ENCODE measurements at regions not wholly inside any gene's neighbourhood (a gene's known extent, or its start where the extent isn't known, plus 50 kb on each side); places are given as distances from the start of the nearest gene placed in this dataset.

GRCh38 chr3:66928252-66928651, 69.9 kb upstream of the KBTBD8 start:
- Histone ChIP-seq H3K4me3 (ENCODE audit: low read depth, low read length, poor library complexity, severe bottlenecking) (no peak overlapping the region), H4K20me1 (ENCODE audit: insufficient read depth, low read length) (no peaks in the 10 kb centered on the region), H2AFZ (ENCODE audit: low read length) (no peak overlapping the region), H3K9me2 (ENCODE audit: insufficient read depth, low read length) (no peaks in the 10 kb centered on the region), H3K36me3 (ENCODE audit: insufficient read depth, low read length) (no peaks in the 10 kb centered on the region), H3K4me1 (ENCODE audit: insufficient read depth, low read length, poor library complexity, severe bottlenecking) (no peaks in the 10 kb centered on the region), H3K79me2 (ENCODE audit: insufficient read depth, low read depth, low read length) (no peaks in the 10 kb centered on the region), H3K4me2 (ENCODE audit: low read length) (no peak overlapping the region), H3K27ac (ENCODE audit: low read depth, low read length, poor library complexity, severe bottlenecking) (no peak overlapping the region), H3K9me3 (ENCODE audit: low read length) (no peaks in the 10 kb centered on the region)
- no peak for DNase-seq (ENCODE audit: low spot score)
- no peak for TF ChIP-seq CTCF (conservative IDR thresholded peaks at IDR 0.05; ENCODE audit: low read length)
- TF ChIP-seq EZH2phosphoT487 (IDR thresholded peaks at IDR 0.05; ENCODE audit: borderline replicate concordance, low read depth, low read length): no peak
- CTCF ChIA-PET (ENCODE audit: unreplicated experiment): no interaction called here
- POLR2A ChIA-PET: interaction anchor here (0.6 to 1.9 kb wide), 3 partner anchors 23 to 522 kb away, joined by 4 to 8 read pairs (median 5); no protein-coding TSS in a partner anchor
- intact Hi-C loops (cut with micrococcal nuclease; ENCODE audit: unreplicated experiment): no loop called here
- no TSS peak for BruUV-seq (replicated peaks)

- no peak overlapping the region for H3K4me3 ChIP-seq (ENCODE audit: low read depth, low read length, poor library complexity, severe bottlenecking)
- no TSS peak for BruUV-seq (replicated peaks)
- H3K27ac ChIP-seq (ENCODE audit: low read depth, low read length, poor library complexity, severe bottlenecking): no peak overlapping the region
- TF ChIP-seq EZH2phosphoT487 (IDR thresholded peaks at IDR 0.05; ENCODE audit: borderline replicate concordance, low read depth, low read length): no peak
- TF ChIP-seq CTCF (conservative IDR thresholded peaks at IDR 0.05; ENCODE audit: low read length): no peak
- no peaks in the 10 kb centered on the region for H3K36me3 ChIP-seq (ENCODE audit: insufficient read depth, low read length)
- H3K4me2 ChIP-seq (ENCODE audit: low read length): no peak overlapping the region
- no peaks in the 10 kb centered on the region for H4K20me1 ChIP-seq (ENCODE audit: insufficient read depth, low read length)
- no peaks in the 10 kb centered on the region for H3K79me2 ChIP-seq (ENCODE audit: insufficient read depth, low read depth, low read length)
- intact Hi-C loops (cut with micrococcal nuclease; ENCODE audit: unreplicated experiment): loop anchor here (10.0 kb wide), 1 partner anchor 454 kb away; no protein-coding TSS in a partner anchor
- no peaks in the 10 kb centered on the region for H3K9me2 ChIP-seq (ENCODE audit: insufficient read depth, low read length)
- no peaks in the 10 kb centered on the region for H3K9me3 ChIP-seq (ENCODE audit: low read length)
- ChIA-PET CTCF (ENCODE audit: unreplicated experiment) (interaction anchor here (0.6 kb wide), 1 partner anchor 117 kb away, joined by 3 read pairs; no protein-coding TSS in a partner anchor), POLR2A (interaction anchor here (1.3 kb wide), 1 partner anchor 27 kb away, joined by 3 read pairs; no protein-coding TSS in a partner anchor)
- H3K4me1 ChIP-seq (ENCODE audit: insufficient read depth, low read length, poor library complexity, severe bottlenecking): no peaks in the 10 kb centered on the region
- H2AFZ ChIP-seq (ENCODE audit: low read length): no peak overlapping the region
- DNase-seq (ENCODE audit: low spot score): no peak
Observed at GRCh38 chr3:66931291-66931690, 66.8 kb upstream of the KBTBD8 start.

- no peaks in the 10 kb centered on the region for H3K9me3 ChIP-seq (ENCODE audit: low read length)
- no TSS peak for BruUV-seq (replicated peaks)
- H3K4me2 ChIP-seq (ENCODE audit: low read length): no peak overlapping the region
- POLR2A ChIA-PET: no interaction called here
- no peaks in the 10 kb centered on the region for H3K36me3 ChIP-seq (ENCODE audit: insufficient read depth, low read length)
- no peaks in the 10 kb centered on the region for H3K4me1 ChIP-seq (ENCODE audit: insufficient read depth, low read length, poor library complexity, severe bottlenecking)
- no peak for DNase-seq (ENCODE audit: low spot score)
- H3K4me3 ChIP-seq (ENCODE audit: low read depth, low read length, poor library complexity, severe bottlenecking): no peak overlapping the region
- intact Hi-C loops (cut with micrococcal nuclease; ENCODE audit: unreplicated experiment): loop anchor here (10.0 kb wide), 1 partner anchor 453 kb away; no protein-coding TSS in a partner anchor
- H3K79me2 ChIP-seq (ENCODE audit: insufficient read depth, low read depth, low read length): no peaks in the 10 kb centered on the region
- H4K20me1 ChIP-seq (ENCODE audit: insufficient read depth, low read length): no peaks in the 10 kb centered on the region
- TF ChIP-seq EZH2phosphoT487 (IDR thresholded peaks at IDR 0.05; ENCODE audit: borderline replicate concordance, low read depth, low read length): no peak
- no peak for TF ChIP-seq CTCF (conservative IDR thresholded peaks at IDR 0.05; ENCODE audit: low read length)
- H2AFZ ChIP-seq (ENCODE audit: low read length): no peak overlapping the region
- no peaks in the 10 kb centered on the region for H3K9me2 ChIP-seq (ENCODE audit: insufficient read depth, low read length)
- no peak overlapping the region for H3K27ac ChIP-seq (ENCODE audit: low read depth, low read length, poor library complexity, severe bottlenecking)
- CTCF ChIA-PET (ENCODE audit: unreplicated experiment): interaction anchor here (0.6 kb wide), 1 partner anchor 117 kb away, joined by 3 read pairs; no protein-coding TSS in a partner anchor
Observed at GRCh38 chr3:66931699-66932098, 66.4 kb upstream of the KBTBD8 start.
